ENCODE measurements at regions not wholly inside any gene's neighbourhood (a gene's known extent, or its start where the extent isn't known, plus 50 kb on each side); places are given as distances from the start of the nearest gene placed in this dataset.

GRCh38 chr1:94637121-94637520 lies 95.6 kb upstream of the F3 start:
- no peak for DNase-seq

GRCh38 chr1:94636624-94637023 lies 95.1 kb upstream of the F3 start:
- DNase-seq, result no peak

- DNase-seq, result no peak
Measured at GRCh38 chr1:94636100-94636499, 94.5 kb upstream of the F3 start.

GRCh38 chr1:94634977-94635416 lies 93.4 kb upstream of the F3 start:
- peak; percentile 18 for DNase-seq

GRCh38 chr1:94633051-94633450 lies 91.5 kb upstream of the F3 start:
- no peak for DNase-seq

- no peak for DNase-seq
Measured at GRCh38 chr1:94629259-94630181, 88.0 kb upstream of the F3 start.

- DNase-seq, result no peak
Measured at GRCh38 chr1:94628499-94628843, 86.9 kb upstream of the F3 start.

- DNase-seq, result no peak
Measured at GRCh38 chr1:94627771-94628498, 86.4 kb upstream of the F3 start.

GRCh38 chr1:94624203-94624602 lies 82.6 kb upstream of the F3 start:
- no peak for DNase-seq

GRCh38 chr1:94623560-94624148 lies 82.1 kb upstream of the F3 start:
- DNase-seq, result no peak

- no peak for DNase-seq
Measured at GRCh38 chr1:94622757-94623156, 81.2 kb upstream of the F3 start.

GRCh38 chr1:94621802-94622201 lies 80.2 kb upstream of the F3 start:
- DNase-seq, result no peak

- no peak for DNase-seq
Measured at GRCh38 chr1:94621395-94621794, 79.8 kb upstream of the F3 start.

GRCh38 chr1:94620345-94621031 lies 78.9 kb upstream of the F3 start:
- DNase-seq, result no peak

GRCh38 chr1:94619731-94620130 lies 78.2 kb upstream of the F3 start:
- no peak for DNase-seq

GRCh38 chr1:94617957-94618739 lies 76.6 kb upstream of the F3 start:
- no peak for DNase-seq

GRCh38 chr1:94617134-94617805 lies 75.7 kb upstream of the F3 start:
- no peak for DNase-seq

GRCh38 chr1:94616506-94616905 lies 74.9 kb upstream of the F3 start:
- no peak for DNase-seq

GRCh38 chr1:94614996-94615395 lies 73.4 kb upstream of the F3 start:
- peak; percentile 93 for DNase-seq

- DNase-seq, result peak; percentile 84
Measured at GRCh38 chr1:94614168-94614815, 72.7 kb upstream of the F3 start.

- peak; percentile 66 for DNase-seq
Measured at GRCh38 chr1:94612525-94613204, 71.1 kb upstream of the F3 start.
